ENCODE measurements at regions not wholly inside any gene's neighbourhood (a gene's known extent, or its start where the extent isn't known, plus 50 kb on each side); places are given as distances from the start of the nearest gene placed in this dataset.
A peak's percentile ranks its signal among the peaks of the same experiment; 100 is the strongest.

GRCh38 chr7:115096262-115096661 lies 174.4 kb downstream of the MDFIC start:
- intact Hi-C loops (cut with DNase I), result no loop called here
- Histone ChIP-seq H3K27me3 (no peaks in the 10 kb centered on the region), H3K9me3 (no peaks in the 10 kb centered on the region), H3K36me3 (no peaks in the 10 kb centered on the region), H3K4me3 (replicated peaks in 1 of 3) (no peak overlapping the region), H3K4me1 (peaks cover 0 to 5% of the 10 kb centered on the region in 2 donors), H3K27ac (no peak overlapping the region)
- WGBS, 2 donors, result 96 to 100% methylated on average over 1 of the region's 1 CpG
- DNase-seq, result peak in 1 of 2 donors; percentile 10
- no peak for TF ChIP-seq POLR2A (IDR thresholded peaks at IDR 0.05)
- TF ChIP-seq CTCF (IDR thresholded peaks at IDR 0.05), result no peak

GRCh38 chr7:115094163-115094562 lies 172.3 kb downstream of the MDFIC start:
- TF ChIP-seq POLR2A (IDR thresholded peaks at IDR 0.05), result no peak
- TF ChIP-seq CTCF (IDR thresholded peaks at IDR 0.05), result no peak

GRCh38 chr7:115088893-115089292 lies 167.0 kb downstream of the MDFIC start:
- H3K4me1 ChIP-seq, result peaks cover 23% of the 10 kb centered on the region in 2 donors
- no peak for DNase-seq
- H3K27me3 ChIP-seq, result no peaks in the 10 kb centered on the region
- 39 to 57% methylated on average over 3 of the region's 3 CpGs for WGBS, 2 donors
- no peaks in the 10 kb centered on the region for H3K36me3 ChIP-seq
- H3K4me3 ChIP-seq (replicated peaks in 1 of 3), result no peak overlapping the region
- intact Hi-C loops (cut with DNase I), result no loop called here
- H3K27ac ChIP-seq, result no peak overlapping the region
- TF ChIP-seq POLR2A (IDR thresholded peaks at IDR 0.05) (no peak), CTCF (IDR thresholded peaks at IDR 0.05) (no peak)
- H3K9me3 ChIP-seq, result no peaks in the 10 kb centered on the region

More at GRCh38 chr7:115094163-115094562, 172.3 kb downstream of the MDFIC start:
- Histone ChIP-seq H3K27ac (no peak overlapping the region), H3K9me3 (no peaks in the 10 kb centered on the region), H3K36me3 (no peaks in the 10 kb centered on the region), H3K27me3 (no peaks in the 10 kb centered on the region), H3K4me1 (peaks cover 4 to 5% of the 10 kb centered on the region in 2 donors), H3K4me3 (replicated peaks in 1 of 3) (no peak overlapping the region)
- intact Hi-C loops (cut with DNase I), result no loop called here
- WGBS, 2 donors, result 85 to 94% methylated on average over 4 of the region's 4 CpGs
- DNase-seq, result peak in 1 of 2 donors; percentile 2

GRCh38 chr7:115087437-115087836 lies 165.5 kb downstream of the MDFIC start:
- intact Hi-C loops (cut with DNase I), result no loop called here
- no peaks in the 10 kb centered on the region for H3K27me3 ChIP-seq
- no peak for TF ChIP-seq POLR2A (IDR thresholded peaks at IDR 0.05)
- TF ChIP-seq CTCF (IDR thresholded peaks at IDR 0.05), result no peak
- DNase-seq, result peak; percentile 38 to 43
- no peaks in the 10 kb centered on the region for H3K36me3 ChIP-seq
- 37 to 38% methylated on average over 2 of the region's 2 CpGs for WGBS, 2 donors
- H3K4me1 ChIP-seq, result peaks cover 23% of the 10 kb centered on the region in 2 donors
- no peaks in the 10 kb centered on the region for H3K9me3 ChIP-seq
- no peak overlapping the region for H3K4me3 ChIP-seq (replicated peaks in 1 of 3)
- H3K27ac ChIP-seq, result peak overlapping the region in 2 of 3 donors; percentile 43 to 47

- intact Hi-C loops (cut with DNase I), result no loop called here
- no peaks in the 10 kb centered on the region for H3K9me3 ChIP-seq
- TF ChIP-seq POLR2A (IDR thresholded peaks at IDR 0.05), result no peak
- TF ChIP-seq CTCF (IDR thresholded peaks at IDR 0.05), result no peak
- peaks cover 23% of the 10 kb centered on the region in 2 donors for H3K4me1 ChIP-seq
- no peaks in the 10 kb centered on the region for H3K27me3 ChIP-seq
- no peak overlapping the region for H3K4me3 ChIP-seq (replicated peaks in 1 of 3)
- no peak overlapping the region for H3K27ac ChIP-seq
- 95 to 97% methylated on average over 3 of the region's 3 CpGs for WGBS, 2 donors
- DNase-seq, result no peak
- H3K36me3 ChIP-seq, result no peaks in the 10 kb centered on the region
Observed at GRCh38 chr7:115086146-115086841, 164.4 kb downstream of the MDFIC start.
